OCI-LY7 (cell line): ENCODE measurements at regions not wholly inside any gene's neighbourhood (a gene's known extent, or its start where the extent isn't known, plus 50 kb on each side); places are given as distances from the start of the nearest gene placed in this dataset.

ENCODE experiments used
- BruUV-seq: library from RNA; stranded (reverse); fragments of 400-500 nt; replicated peaks from 2 replicates; lab custom pipeline; 2021; lab: Mats Ljungman, UMichigan
- CTCF ChIA-PET: fragments of 300-600 bp; sonication (Branson Sonifier 250); formaldehyde crosslinking; loops from one replicate; lab custom pipeline; 2022; ENCODE audit warnings: antibody characterized with exemption; ENCODE audit not compliant: unreplicated experiment; lab: Charles Lee
- POLR2A ChIA-PET: fragments of 300-600 bp; sonication (Branson Sonifier 250); formaldehyde crosslinking; loops from one replicate; lab custom pipeline; 2022; ENCODE audit warnings: antibody characterized with exemption; lab: Charles Lee
- DNase-seq: peaks from one replicate; pipeline ENCODE4 v3.0.0-alpha.2; 2015; ENCODE audit warnings: low spot score
- H2AFZ ChIP-seq: fragments of 200-600 bp; sonication (generic), shearing (Covaris generic); 2 replicates; pipeline ENCODE4 v1.6.1; 2014; ENCODE audit warnings: mild to moderate bottlenecking, antibody characterized with exemption, low read length, moderate library complexity
- H3K27ac ChIP-seq: fragments of 200-600 bp; sonication (generic); 2 replicates; pipeline ENCODE4 v1.5.1; 2014; ENCODE audit warnings: mixed run types, low read depth, mild to moderate bottlenecking, moderate library complexity, low read length, inconsistent platforms; ENCODE audit not compliant: poor library complexity, severe bottlenecking
- H3K36me3 ChIP-seq: fragments of 200-600 bp; sonication (generic); 2 replicates; pipeline ENCODE4 v1.6.1; 2014; ENCODE audit warnings: mild to moderate bottlenecking, antibody characterized with exemption, low read length, moderate library complexity, mixed read lengths; ENCODE audit not compliant: insufficient read depth
- H3K4me1 ChIP-seq: fragments of 200-600 bp; sonication (generic); 2 replicates; pipeline ENCODE4 v1.5.1; 2014; ENCODE audit warnings: mild to moderate bottlenecking, low read length; ENCODE audit not compliant: insufficient read depth, poor library complexity, severe bottlenecking
- H3K4me2 ChIP-seq: fragments of 200-600 bp; sonication (generic); 2 replicates; pipeline ENCODE4 v1.6.1; 2014; ENCODE audit warnings: mild to moderate bottlenecking, low read length
- H3K4me3 ChIP-seq: fragments of 200-600 bp; sonication (generic); 2 replicates; pipeline ENCODE4 v1.5.1; 2014; ENCODE audit warnings: mild to moderate bottlenecking, low read depth, low read length; ENCODE audit not compliant: poor library complexity, severe bottlenecking
- H3K79me2 ChIP-seq: fragments of 200-600 bp; sonication (generic); 2 replicates; pipeline ENCODE4 v1.6.1; 2016; ENCODE audit warnings: low read depth, mild to moderate bottlenecking, low read length, moderate library complexity, mixed read lengths; ENCODE audit not compliant: insufficient read depth
- H3K9me2 ChIP-seq: fragments of 200-600 bp; sonication (generic); 2 replicates; pipeline ENCODE4 v1.6.1; 2016; ENCODE audit warnings: mild to moderate bottlenecking, low read length, mixed read lengths; ENCODE audit not compliant: insufficient read depth
- H3K9me3 ChIP-seq: fragments of 200-600 bp; sonication (generic); 2 replicates; pipeline ENCODE4 v1.6.1; 2014; ENCODE audit warnings: mild to moderate bottlenecking, mixed run types, low read length, mixed read lengths
- H4K20me1 ChIP-seq: fragments of 200-600 bp; sonication (generic); 2 replicates; pipeline ENCODE4 v1.6.1; 2014; ENCODE audit warnings: mild to moderate bottlenecking, antibody characterized with exemption, low read length, moderate library complexity, mixed read lengths; ENCODE audit not compliant: insufficient read depth
- CTCF ChIP-seq: fragments of 200-600 bp; sonication (generic); conservative IDR thresholded peaks from 2 replicates; pipeline ENCODE4 v1.5.1; 2014; ENCODE audit warnings: mild to moderate bottlenecking, antibody characterized with exemption, low read length, moderate library complexity, mixed read lengths
- EZH2phosphoT487 ChIP-seq: fragments of 200-600 bp; sonication (generic); IDR thresholded peaks from 2 replicates; pipeline ENCODE4 v1.6.1; 2018; ENCODE audit warnings: low read depth, borderline replicate concordance, mild to moderate bottlenecking, mixed run types, antibody characterized with exemption, low read length, moderate library complexity, mixed read lengths
- intact Hi-C: fragments of 100-400 bp; cut with micrococcal nuclease; formaldehyde crosslinking; loops from one replicate; pipeline ENCODE4 v1.10.0; 2022; ENCODE audit not compliant: unreplicated experiment

- TF ChIP-seq EZH2phosphoT487 (no peak), CTCF (no peak)
- no peak overlapping the region for H3K4me2 ChIP-seq
- intact Hi-C loops, result no loop called here
These were observed 1405.1 kb downstream of the GRIK2 start for GRCh38 chr6:102798636-102799035.

GRCh38 chr6:102793752-102794151 is 1400.2 kb downstream of the GRIK2 start:
- Histone ChIP-seq H3K4me1 (no peaks in the 10 kb centered on the region), H3K27ac (no peak overlapping the region), H3K9me3 (no peaks in the 10 kb centered on the region), H3K9me2 (no peaks in the 10 kb centered on the region), H3K36me3 (no peaks in the 10 kb centered on the region), H3K4me3 (no peak overlapping the region), H3K79me2 (no peaks in the 10 kb centered on the region), H4K20me1 (no peaks in the 10 kb centered on the region), H2AFZ (no peak overlapping the region), H3K4me2 (no peak overlapping the region)
- intact Hi-C loops, result no loop called here
- BruUV-seq, result no TSS peak
- no peak for TF ChIP-seq CTCF
- TF ChIP-seq EZH2phosphoT487, result no peak
- POLR2A ChIA-PET, result no interaction called here
- DNase-seq, result no peak
- CTCF ChIA-PET, result no interaction called here

More at GRCh38 chr6:102798636-102799035, 1405.1 kb downstream of the GRIK2 start:
- H3K36me3 ChIP-seq, result no peaks in the 10 kb centered on the region
- H2AFZ ChIP-seq, result no peak overlapping the region
- H3K79me2 ChIP-seq, result no peaks in the 10 kb centered on the region
- H3K9me3 ChIP-seq, result no peaks in the 10 kb centered on the region
- H4K20me1 ChIP-seq, result no peaks in the 10 kb centered on the region
- BruUV-seq, result no TSS peak
- H3K27ac ChIP-seq, result no peak overlapping the region
- H3K4me3 ChIP-seq, result no peak overlapping the region
- DNase-seq, result no peak
- POLR2A ChIA-PET, result no interaction called here
- CTCF ChIA-PET, result no interaction called here
- H3K4me1 ChIP-seq, result no peaks in the 10 kb centered on the region
- no peaks in the 10 kb centered on the region for H3K9me2 ChIP-seq

- CTCF ChIA-PET, result no interaction called here
These were observed 1380.8 kb downstream of the GRIK2 start for GRCh38 chr6:102774326-102774725.

More at GRCh38 chr6:102774326-102774725, 1380.8 kb downstream of the GRIK2 start:
- Histone ChIP-seq H2AFZ (no peak overlapping the region), H3K9me2 (no peaks in the 10 kb centered on the region), H3K79me2 (no peaks in the 10 kb centered on the region), H3K9me3 (no peaks in the 10 kb centered on the region), H3K27ac (no peak overlapping the region), H4K20me1 (no peaks in the 10 kb centered on the region), H3K4me2 (no peak overlapping the region), H3K4me1 (no peaks in the 10 kb centered on the region), H3K36me3 (no peaks in the 10 kb centered on the region), H3K4me3 (no peak overlapping the region)
- TF ChIP-seq CTCF, result no peak
- TF ChIP-seq EZH2phosphoT487, result no peak
- intact Hi-C loops, result no loop called here
- POLR2A ChIA-PET, result no interaction called here
- no TSS peak for BruUV-seq
- DNase-seq, result no peak
